Stomach (tissue), 8 donors: ENCODE measurements at regions not wholly inside any gene's neighbourhood (a gene's known extent, or its start where the extent isn't known, plus 50 kb on each side); places are given as distances from the start of the nearest gene placed in this dataset.

Experiments used
- DNase-seq, 2 donors: peaks; one replicate each; pipeline versions ENCODE4 v3.0.0 to v3.0.0-alpha.2; 2013 to 2019
- H3K27ac ChIP-seq, 5 donors: fragments of 200-600 bp in 4 of 5; sonication (generic) in 4 of 5; one replicate each; pipeline ENCODE4 v1.5.1; 2013 to 2019; ENCODE audit warnings: mild to moderate bottlenecking in 1 of 5, moderate library complexity in 1 of 5
- H3K27me3 ChIP-seq, 3 donors: fragments of 200-600 bp; sonication (generic); one replicate each; pipeline ENCODE4 v1.5.1; 2017 to 2019; ENCODE audit warnings: mixed run types in 1 of 3
- H3K36me3 ChIP-seq, 4 donors: fragments of 200-600 bp; sonication (generic); 1 replicate in 3 of 4; 2 replicates in 1 of 4; pipeline ENCODE4 v1.5.1; 2016 to 2019
- H3K4me1 ChIP-seq, 4 donors: fragments of 200-600 bp; sonication (generic); one replicate each; pipeline ENCODE4 v1.5.1; 2016 to 2019
- H3K4me3 ChIP-seq, 4 donors: fragments of 200-600 bp; sonication (generic) in 3 of 4; one replicate each; pipeline ENCODE4 v1.5.1; 2016 to 2019; ENCODE audit warnings: mild to moderate bottlenecking in 1 of 4
- H3K9me3 ChIP-seq, 4 donors: fragments of 200-600 bp; sonication (generic); one replicate each; pipeline ENCODE4 v1.5.1; 2016 to 2019
- EP300 ChIP-seq: sonication (generic); formaldehyde crosslinking; IDR thresholded peaks from one replicate; pipeline ENCODE4 v1.6.1; 2017; ENCODE audit warnings: antibody characterized with exemption
- POLR2A ChIP-seq, 4 donors: fragments of 450-650 bp; IDR thresholded peaks; one replicate each; pipeline ENCODE4 v1.6.1; 2016; ENCODE audit warnings: antibody characterized with exemption in 4 of 4, control low read depth in 2 of 4, mild to moderate bottlenecking in 1 of 4, moderate library complexity in 1 of 4
- POLR2AphosphoS5 ChIP-seq, 3 donors: sonication (generic); formaldehyde crosslinking; IDR thresholded peaks; one replicate each; pipeline ENCODE4 v1.6.1; 2016; ENCODE audit warnings: antibody characterized with exemption in 3 of 3
- WGBS, 5 donors: extraction: QIAGEN DNeasy Blood & Tissue Kit in 3 of 5; methylation state at CpG; one replicate each; pipeline versions ENCODE4 v1.1.5 to v1.1.7; 2013 to 2018; 5-methylcytosine and 5-hydroxymethylcytosine counted together
- intact Hi-C: fragments of 100-400 bp; cut with DNase I; formaldehyde crosslinking; loops from one replicate; pipeline ENCODE4 v1.15.1; 2023; ENCODE audit warnings: low total_unique reads
- TF ChIP-seq, protein P1 (sequence below), 7 experiments: fragments of 450-650 bp in 4 of 7; fragments of 200-600 bp in 3 of 7; sonication (generic) in 3 of 7; IDR thresholded peaks; one replicate each; pipeline ENCODE4 v1.5.1; 2016 to 2019; ENCODE audit warnings: antibody characterized with exemption in 7 of 7, control low read depth in 2 of 7, mild to moderate bottlenecking in 1 of 7
- donor health status: healthy with polysubstance abuse.
- donor health status: Bipolar disorder and iron deficiency.
- donor health status: healthy.

DNA sequence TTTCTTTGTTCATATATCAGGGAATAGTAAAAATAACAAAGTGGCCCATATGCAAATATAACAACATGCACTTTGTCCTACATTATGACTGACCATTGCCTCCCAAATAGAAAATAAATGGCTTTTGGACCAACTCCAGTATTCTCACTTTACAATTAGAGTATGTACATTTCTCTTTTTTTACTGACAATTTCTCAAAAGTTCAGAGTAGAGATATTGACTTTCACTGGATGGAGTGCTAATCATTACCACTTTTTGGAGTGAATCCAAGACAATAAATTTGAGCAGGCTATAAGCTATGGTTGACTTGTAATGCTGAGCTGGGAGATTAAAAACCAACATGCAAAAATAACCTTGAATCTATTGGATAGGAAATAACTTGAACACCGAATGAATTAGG, 987.4 kb downstream of the SUCLG1 start:
- peak in 1 of 2 donors; percentile 54 for DNase-seq
- intact Hi-C loops = no loop called here
- no peak overlapping the region for H3K4me3 ChIP-seq
- H3K4me1 ChIP-seq = no peaks in the 10 kb centered on the region
- TF ChIP-seq EP300 (no peak), POLR2AphosphoS5 (IDR thresholded peaks at IDR 0.05) (no peak), POLR2A (IDR thresholded peaks at IDR 0.05) (no peak)
- TF ChIP-seq, protein P1, sequence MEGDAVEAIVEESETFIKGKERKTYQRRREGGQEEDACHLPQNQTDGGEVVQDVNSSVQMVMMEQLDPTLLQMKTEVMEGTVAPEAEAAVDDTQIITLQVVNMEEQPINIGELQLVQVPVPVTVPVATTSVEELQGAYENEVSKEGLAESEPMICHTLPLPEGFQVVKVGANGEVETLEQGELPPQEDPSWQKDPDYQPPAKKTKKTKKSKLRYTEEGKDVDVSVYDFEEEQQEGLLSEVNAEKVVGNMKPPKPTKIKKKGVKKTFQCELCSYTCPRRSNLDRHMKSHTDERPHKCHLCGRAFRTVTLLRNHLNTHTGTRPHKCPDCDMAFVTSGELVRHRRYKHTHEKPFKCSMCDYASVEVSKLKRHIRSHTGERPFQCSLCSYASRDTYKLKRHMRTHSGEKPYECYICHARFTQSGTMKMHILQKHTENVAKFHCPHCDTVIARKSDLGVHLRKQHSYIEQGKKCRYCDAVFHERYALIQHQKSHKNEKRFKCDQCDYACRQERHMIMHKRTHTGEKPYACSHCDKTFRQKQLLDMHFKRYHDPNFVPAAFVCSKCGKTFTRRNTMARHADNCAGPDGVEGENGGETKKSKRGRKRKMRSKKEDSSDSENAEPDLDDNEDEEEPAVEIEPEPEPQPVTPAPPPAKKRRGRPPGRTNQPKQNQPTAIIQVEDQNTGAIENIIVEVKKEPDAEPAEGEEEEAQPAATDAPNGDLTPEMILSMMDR (IDR thresholded peaks at IDR 0.05) = no peak
- WGBS, 5 donors = 18 to 46% (median 27%) methylated on average over 1 of the region's 1 CpG
- no peaks in the 10 kb centered on the region for H3K36me3 ChIP-seq
- H3K27ac ChIP-seq = no peak overlapping the region
- H3K9me3 ChIP-seq = no peaks in the 10 kb centered on the region
- H3K27me3 ChIP-seq = no peaks in the 10 kb centered on the region

DNA sequence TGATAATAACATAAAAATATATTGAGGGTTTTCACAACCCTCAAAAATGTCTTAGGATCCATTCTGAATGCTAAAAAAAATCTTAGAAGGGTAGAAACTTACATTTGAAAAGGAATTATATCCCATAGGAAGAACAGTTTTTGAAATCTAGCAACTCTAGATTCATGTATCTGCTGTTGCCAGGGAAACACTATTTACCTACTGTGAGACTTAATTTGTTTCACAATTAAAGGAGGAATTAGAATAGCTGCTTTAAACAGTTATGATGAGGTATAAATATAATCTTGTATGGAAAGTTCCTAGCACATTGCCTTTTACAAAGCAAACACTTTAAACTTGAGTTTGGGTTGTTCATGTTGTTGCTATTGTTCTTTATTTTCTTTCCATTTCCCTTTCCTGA, 988.2 kb downstream of the SUCLG1 start:
- DNase-seq = peak in 1 of 2 donors; percentile 0
- Histone ChIP-seq H3K9me3 (no peaks in the 10 kb centered on the region), H3K36me3 (no peaks in the 10 kb centered on the region), H3K4me1 (no peaks in the 10 kb centered on the region), H3K27me3 (no peaks in the 10 kb centered on the region), H3K4me3 (no peak overlapping the region), H3K27ac (no peak overlapping the region)
- TF ChIP-seq, protein P1 (IDR thresholded peaks at IDR 0.05) = no peak
- TF ChIP-seq EP300 (no peak), POLR2A (IDR thresholded peaks at IDR 0.05) (no peak), POLR2AphosphoS5 (IDR thresholded peaks at IDR 0.05) (no peak)
- intact Hi-C loops = no loop called here

DNA sequence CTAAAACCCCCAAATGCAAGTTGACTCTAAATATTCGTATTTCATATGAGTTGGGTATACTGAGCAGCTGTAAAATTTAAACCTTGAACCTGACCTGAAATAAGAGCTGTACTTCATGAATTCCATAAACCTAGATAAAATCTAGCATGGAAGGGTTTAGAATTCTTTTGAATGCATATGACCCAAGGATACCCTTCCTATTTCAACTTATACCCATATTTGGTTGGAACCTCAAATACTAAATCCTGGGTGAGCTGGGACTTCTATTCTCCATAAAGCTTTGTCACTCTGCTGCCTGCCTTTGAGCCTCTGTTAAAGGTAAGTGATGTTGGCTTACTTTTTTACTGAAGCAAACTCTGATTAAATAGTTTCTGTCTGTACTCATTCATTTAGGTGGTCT, 994.6 kb downstream of the SUCLG1 start:
- WGBS, 5 donors = 73 to 86% (median 80%) methylated on average over 1 of the region's 1 CpG
- TF ChIP-seq EP300 = no peak
- TF ChIP-seq POLR2A (IDR thresholded peaks at IDR 0.05) = no peak
- TF ChIP-seq, protein P1 (IDR thresholded peaks at IDR 0.05) = no peak
- no peak for TF ChIP-seq POLR2AphosphoS5 (IDR thresholded peaks at IDR 0.05)
- Histone ChIP-seq H3K4me1 (no peaks in the 10 kb centered on the region), H3K27ac (no peak overlapping the region), H3K27me3 (no peaks in the 10 kb centered on the region), H3K9me3 (no peaks in the 10 kb centered on the region), H3K4me3 (no peak overlapping the region), H3K36me3 (no peaks in the 10 kb centered on the region)
- no peak for DNase-seq
- intact Hi-C loops = no loop called here

DNA sequence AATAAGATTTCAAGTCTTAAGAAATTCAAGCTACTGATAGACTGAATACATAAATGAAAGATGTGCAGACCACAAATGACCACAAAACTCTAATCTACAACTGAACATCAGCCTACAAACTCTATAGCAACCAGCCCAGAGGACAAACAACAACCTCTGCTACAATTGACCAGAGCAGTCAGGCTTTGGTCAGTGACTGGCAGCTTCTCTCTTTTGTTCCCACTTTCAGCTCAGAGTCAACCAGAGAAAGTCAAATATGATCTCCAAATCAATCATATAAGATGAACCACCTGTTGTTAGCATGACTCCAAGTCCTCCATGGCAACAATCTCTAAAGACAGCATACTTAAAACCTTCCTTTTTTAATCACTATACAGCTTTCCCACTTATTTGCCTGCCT, 996.2 kb downstream of the SUCLG1 start:
- TF ChIP-seq POLR2AphosphoS5 (IDR thresholded peaks at IDR 0.05) = no peak
- TF ChIP-seq, protein P1 (IDR thresholded peaks at IDR 0.05) = no peak
- TF ChIP-seq EP300 = no peak
- no peak for TF ChIP-seq POLR2A (IDR thresholded peaks at IDR 0.05)
- no peaks in the 10 kb centered on the region for H3K27me3 ChIP-seq
- no peak for DNase-seq
- no peak overlapping the region for H3K27ac ChIP-seq
- H3K4me1 ChIP-seq = no peaks in the 10 kb centered on the region
- no peaks in the 10 kb centered on the region for H3K36me3 ChIP-seq
- H3K9me3 ChIP-seq = no peaks in the 10 kb centered on the region
- intact Hi-C loops = no loop called here
- no peak overlapping the region for H3K4me3 ChIP-seq
